AG04450 (cell line): ENCODE measurements at regions not wholly inside any gene's neighbourhood (a gene's known extent, or its start where the extent isn't known, plus 50 kb on each side); places are given as distances from the start of the nearest gene placed in this dataset.

Experiments used
- CTCF ChIA-PET: fragments of 300-600, 350-600 bp; formaldehyde crosslinking; extraction: SDS; loops from one replicate; lab custom pipeline; 2022; ENCODE audit warnings: antibody characterized with exemption, inconsistent platforms; lab: Charles Lee
- POLR2A ChIA-PET: fragments of 350-600 bp; formaldehyde crosslinking; extraction: SDS; loops from one replicate; lab custom pipeline; 2021; ENCODE audit warnings: antibody characterized with exemption, inconsistent platforms; lab: Yijun Ruan, JAX
- DNase-seq: peaks from one replicate; pipeline ENCODE4 v3.0.0-alpha.2; 2011; ENCODE audit warnings: low read depth, low spot score
- H3K27ac ChIP-seq: one replicate; pipeline ENCODE4 v1.5.1; 2012; ENCODE audit warnings: low read depth, low read length, control low read depth
- H3K27me3 ChIP-seq: one replicate; pipeline ENCODE4 v1.6.0; 2012; ENCODE audit warnings: low read length; ENCODE audit not compliant: control insufficient read depth, insufficient read depth
- H3K4me3 ChIP-seq: 2 replicates; pipeline ENCODE4 v1.5.1; 2011; ENCODE audit warnings: mild to moderate bottlenecking, low read depth, low read length, control low read depth
- H3K9me3 ChIP-seq: 2 replicates; pipeline ENCODE4 v1.5.1; 2012; ENCODE audit warnings: low read length; ENCODE audit not compliant: control insufficient read depth, insufficient read depth
- TF ChIP-seq, protein P1 (sequence below): IDR thresholded peaks from 2 replicates; pipeline ENCODE4 v1.5.1; 2011; ENCODE audit warnings: low read depth, low read length, control low read depth, inconsistent platforms

DNA sequence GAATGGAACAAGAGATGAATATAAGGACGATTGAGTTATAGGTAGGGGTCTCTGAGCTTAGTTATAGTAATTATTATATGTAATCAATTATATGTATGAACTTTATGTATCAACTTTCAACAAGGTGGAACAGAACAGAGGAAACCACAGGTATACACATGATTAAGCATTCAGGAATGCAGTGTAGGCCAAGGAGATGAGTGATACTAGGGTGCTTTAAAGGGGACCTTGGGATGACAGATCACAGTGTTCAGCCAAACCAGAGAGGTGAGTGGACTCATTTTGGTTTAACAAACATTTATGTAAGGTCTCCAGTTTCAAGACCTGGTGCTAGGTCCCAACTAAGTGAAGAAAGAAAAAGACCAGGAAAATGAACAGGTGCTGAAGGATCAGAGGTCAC, 895.5 kb downstream of the ROBO2 start:
- ChIA-PET CTCF (no interaction called here), POLR2A (no interaction called here)
- TF ChIP-seq, protein P1, sequence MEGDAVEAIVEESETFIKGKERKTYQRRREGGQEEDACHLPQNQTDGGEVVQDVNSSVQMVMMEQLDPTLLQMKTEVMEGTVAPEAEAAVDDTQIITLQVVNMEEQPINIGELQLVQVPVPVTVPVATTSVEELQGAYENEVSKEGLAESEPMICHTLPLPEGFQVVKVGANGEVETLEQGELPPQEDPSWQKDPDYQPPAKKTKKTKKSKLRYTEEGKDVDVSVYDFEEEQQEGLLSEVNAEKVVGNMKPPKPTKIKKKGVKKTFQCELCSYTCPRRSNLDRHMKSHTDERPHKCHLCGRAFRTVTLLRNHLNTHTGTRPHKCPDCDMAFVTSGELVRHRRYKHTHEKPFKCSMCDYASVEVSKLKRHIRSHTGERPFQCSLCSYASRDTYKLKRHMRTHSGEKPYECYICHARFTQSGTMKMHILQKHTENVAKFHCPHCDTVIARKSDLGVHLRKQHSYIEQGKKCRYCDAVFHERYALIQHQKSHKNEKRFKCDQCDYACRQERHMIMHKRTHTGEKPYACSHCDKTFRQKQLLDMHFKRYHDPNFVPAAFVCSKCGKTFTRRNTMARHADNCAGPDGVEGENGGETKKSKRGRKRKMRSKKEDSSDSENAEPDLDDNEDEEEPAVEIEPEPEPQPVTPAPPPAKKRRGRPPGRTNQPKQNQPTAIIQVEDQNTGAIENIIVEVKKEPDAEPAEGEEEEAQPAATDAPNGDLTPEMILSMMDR = no peak
- no peaks in the 10 kb centered on the region for H3K9me3 ChIP-seq
- DNase-seq = no peak
- no peak overlapping the region for H3K27ac ChIP-seq
- H3K27me3 ChIP-seq = no peaks in the 10 kb centered on the region
- H3K4me3 ChIP-seq = no peak overlapping the region

DNA sequence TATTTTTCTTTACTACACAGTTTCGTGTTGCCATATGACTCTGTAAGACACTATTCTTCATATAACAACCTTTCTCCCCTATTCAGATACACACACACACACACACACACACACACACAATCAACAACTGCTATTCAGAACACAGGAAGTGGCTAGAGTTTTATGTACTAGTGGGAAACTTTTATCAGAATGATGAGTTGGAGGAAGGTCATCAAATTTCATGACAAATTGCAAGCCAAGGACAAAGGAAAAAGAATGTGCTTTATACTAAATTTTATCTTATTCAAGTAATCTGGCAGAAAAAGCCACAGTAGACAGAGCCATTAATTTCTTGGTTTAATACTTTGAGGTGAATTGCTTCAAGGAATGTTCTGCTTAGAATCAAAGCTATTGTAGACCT, 899.8 kb downstream of the ROBO2 start:
- Histone ChIP-seq H3K27me3 (no peaks in the 10 kb centered on the region), H3K9me3 (no peaks in the 10 kb centered on the region), H3K27ac (no peak overlapping the region), H3K4me3 (no peak overlapping the region)
- TF ChIP-seq, protein P1 = no peak
- no peak for DNase-seq
- POLR2A ChIA-PET = no interaction called here
- CTCF ChIA-PET = no interaction called here

DNA sequence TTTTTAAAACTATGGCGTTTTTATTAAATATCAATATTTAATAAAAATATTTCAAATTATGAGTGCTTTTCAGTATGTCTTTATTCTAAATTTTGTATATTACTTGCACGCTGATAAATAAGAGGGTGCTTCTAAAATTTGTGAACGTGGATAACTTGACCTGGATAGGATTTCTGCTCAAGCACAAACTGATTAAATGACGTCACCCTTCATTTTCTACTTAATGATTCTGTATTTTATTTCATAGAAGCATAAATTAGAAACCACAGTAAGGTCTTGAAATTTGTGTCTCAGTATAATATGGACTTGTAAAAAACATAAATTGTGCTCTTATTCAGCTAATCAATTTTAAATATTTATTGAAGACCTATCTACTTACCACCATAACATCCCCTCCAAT, 903.7 kb downstream of the ROBO2 start:
- POLR2A ChIA-PET = no interaction called here
- H3K27me3 ChIP-seq = no peaks in the 10 kb centered on the region
- no peak overlapping the region for H3K27ac ChIP-seq
- TF ChIP-seq, protein P1 = no peak
- no peak overlapping the region for H3K4me3 ChIP-seq
- DNase-seq = no peak
- H3K9me3 ChIP-seq = no peaks in the 10 kb centered on the region
- CTCF ChIA-PET = no interaction called here

DNA sequence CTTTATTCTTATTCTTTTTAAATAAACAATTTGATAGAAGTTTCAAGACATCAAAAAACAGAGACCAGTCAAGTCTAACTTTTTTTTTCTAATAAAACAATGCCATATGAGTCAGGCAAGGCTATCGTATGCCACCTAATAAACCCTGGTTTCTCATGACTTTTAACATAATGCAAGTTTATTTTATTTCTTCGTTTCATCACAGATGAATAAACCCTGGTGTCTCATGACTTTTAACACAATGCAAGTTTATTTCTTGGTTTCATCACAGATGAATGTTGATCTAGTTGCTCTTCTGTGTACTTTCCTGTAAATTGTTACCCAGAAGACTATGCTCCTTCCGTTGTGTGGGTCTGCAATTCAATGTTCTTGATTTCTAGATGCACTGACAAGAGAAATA, 905.4 kb downstream of the ROBO2 start:
- no peak for DNase-seq
- H3K4me3 ChIP-seq = no peak overlapping the region
- ChIA-PET POLR2A (no interaction called here), CTCF (no interaction called here)
- TF ChIP-seq, protein P1 = no peak
- H3K27me3 ChIP-seq = no peaks in the 10 kb centered on the region
- no peak overlapping the region for H3K27ac ChIP-seq
- H3K9me3 ChIP-seq = no peaks in the 10 kb centered on the region

DNA sequence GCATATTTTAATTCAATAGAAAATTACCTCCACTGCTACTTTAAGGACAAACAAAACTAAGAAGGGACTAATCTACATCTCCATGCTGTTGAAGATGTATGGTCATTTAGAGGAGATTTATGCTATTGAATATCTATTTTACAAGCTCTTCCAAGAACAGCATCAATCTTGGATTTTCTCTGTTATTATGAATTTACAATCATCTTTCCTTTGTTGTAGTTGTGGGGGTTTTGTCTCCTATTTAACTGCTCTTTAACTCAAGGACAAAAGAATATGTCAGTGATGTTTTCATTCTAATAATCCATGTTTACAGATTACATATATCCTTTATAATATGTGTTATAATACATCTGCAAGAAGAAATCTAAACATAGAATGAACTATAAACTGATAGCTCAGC, 907.8 kb downstream of the ROBO2 start:
- H3K27me3 ChIP-seq = no peaks in the 10 kb centered on the region
- CTCF ChIA-PET = interaction anchor here (1.4 kb wide), 1 partner anchor 909 kb away, joined by 3 read pairs; no protein-coding TSS in a partner anchor
- DNase-seq = no peak
- H3K27ac ChIP-seq = no peak overlapping the region
- no peak overlapping the region for H3K4me3 ChIP-seq
- no peaks in the 10 kb centered on the region for H3K9me3 ChIP-seq
- TF ChIP-seq, protein P1 = no peak
- POLR2A ChIA-PET = no interaction called here
